ENCODE measurements at regions not wholly inside any gene's neighbourhood (a gene's known extent, or its start where the extent isn't known, plus 50 kb on each side); places are given as distances from the start of the nearest gene placed in this dataset.

- no peak overlapping the region for H2BK120ac ChIP-seq (ENCODE audit: low read depth, low read length)
- H3K36me3 ChIP-seq (ENCODE audit: control insufficient read depth, insufficient read depth, low read length) = no peaks in the 10 kb centered on the region
- no peaks in the 10 kb centered on the region for H3K79me1 ChIP-seq (ENCODE audit: low read depth in 1 of 2, low read length in 2 of 2)
- DNase-seq = no peak
- dilution Hi-C loops (cut with HindIII; ENCODE audit: low sequenced_read_pairs, unreplicated experiment) (no loop called here), in situ Hi-C loops (cut with MboI; ENCODE audit: low sequenced_read_pairs) (no loop called here), intact Hi-C loops (cut with micrococcal nuclease) (no loop called here)
- H3K27me3 ChIP-seq (ENCODE audit: control insufficient read depth, insufficient read depth, low read length) = no peaks in the 10 kb centered on the region
- no peak overlapping the region for H3K23ac ChIP-seq (ENCODE audit: low read depth, low read length)
- H3K56ac ChIP-seq (ENCODE audit: extremely low read depth, insufficient read depth, low read length) = no peak overlapping the region
- no TSS peak for BruUV-seq (replicated peaks)
- H3K4me2 ChIP-seq (ENCODE audit: low read depth, low read length) = no peak overlapping the region
- H3K9ac ChIP-seq (ENCODE audit: low read depth, low read length) = no peak overlapping the region
- H3K4me3 ChIP-seq (ENCODE audit: insufficient read depth, low read depth, low read length) = no peak overlapping the region
- no peak overlapping the region for H4K8ac ChIP-seq (ENCODE audit: low read depth in 2 of 2, low read length in 2 of 2)
- H2AK9ac ChIP-seq (replicated peaks; ENCODE audit: low read depth, low read length, poor library complexity) = no peak overlapping the region
- H3K27ac ChIP-seq (ENCODE audit: insufficient read depth, low read length) = no peak overlapping the region
- ChIA-PET POLR2A (ENCODE audit: unreplicated experiment) (no interaction called here), CTCF (no interaction called here)
- no peak for TF ChIP-seq ELK1 (IDR thresholded peaks at IDR 0.05; ENCODE audit: borderline replicate concordance, low read depth, low read length)
- no peak for TF ChIP-seq MAFK (IDR thresholded peaks at IDR 0.05; ENCODE audit: low read depth, low read length)
- no peak for TF ChIP-seq NFE2L2 (IDR thresholded peaks at IDR 0.05; ENCODE audit: low read depth, low read length)
- no peak for TF ChIP-seq MAZ (IDR thresholded peaks at IDR 0.05; ENCODE audit: borderline replicate concordance, low read depth, low read length)
- TF ChIP-seq SMC3 (IDR thresholded peaks at IDR 0.05; ENCODE audit: low read depth, low read length) = no peak
- TF ChIP-seq, protein P1, sequence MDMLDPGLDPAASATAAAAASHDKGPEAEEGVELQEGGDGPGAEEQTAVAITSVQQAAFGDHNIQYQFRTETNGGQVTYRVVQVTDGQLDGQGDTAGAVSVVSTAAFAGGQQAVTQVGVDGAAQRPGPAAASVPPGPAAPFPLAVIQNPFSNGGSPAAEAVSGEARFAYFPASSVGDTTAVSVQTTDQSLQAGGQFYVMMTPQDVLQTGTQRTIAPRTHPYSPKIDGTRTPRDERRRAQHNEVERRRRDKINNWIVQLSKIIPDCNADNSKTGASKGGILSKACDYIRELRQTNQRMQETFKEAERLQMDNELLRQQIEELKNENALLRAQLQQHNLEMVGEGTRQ (IDR thresholded peaks at IDR 0.05; ENCODE audit: low read depth, low read length) = no peak
- no peak for TF ChIP-seq RAD21 (IDR thresholded peaks at IDR 0.05; ENCODE audit: low read length)
- no peak for TF ChIP-seq BHLHE40 (IDR thresholded peaks at IDR 0.05; ENCODE audit: low read depth, low read length)
- TF ChIP-seq CTCF (conservative IDR thresholded peaks at IDR 0.05; ENCODE audit: low read depth, low read length) = no peak
- TF ChIP-seq CEBPB (IDR thresholded peaks at IDR 0.05; ENCODE audit: low read depth, low read length) = no peak
- TF ChIP-seq MXI1 (IDR thresholded peaks at IDR 0.05; ENCODE audit: borderline replicate concordance, low read depth, low read length) = no peak
- TF ChIP-seq FOS (IDR thresholded peaks at IDR 0.05; ENCODE audit: low read depth, low read length) = no peak
- TF ChIP-seq RCOR1 (IDR thresholded peaks at IDR 0.05; ENCODE audit: insufficient replicate concordance, low read length) = no peak
- TF ChIP-seq CHD1 (IDR thresholded peaks at IDR 0.05; ENCODE audit: low read depth, low read length) = no peak
- TF ChIP-seq RFX5 (IDR thresholded peaks at IDR 0.05; ENCODE audit: low read depth, low read length) = no peak
- no peak for TF ChIP-seq POLR2A (IDR thresholded peaks at IDR 0.05; ENCODE audit: low read depth, low read length)
- no peak overlapping the region for H3K4ac ChIP-seq (ENCODE audit: low read depth, low read length)
- no peak overlapping the region for H2BK15ac ChIP-seq (ENCODE audit: low read depth, low read length)
- no peak for ATAC-seq (ENCODE audit: low read depth)
- H2BK5ac ChIP-seq (ENCODE audit: low read depth, low read length, poor library complexity, severe bottlenecking) = no peak overlapping the region
- no peaks in the 10 kb centered on the region for H3K9me1 ChIP-seq (ENCODE audit: insufficient read depth, low read length)
- no peak overlapping the region for H2AK5ac ChIP-seq (ENCODE audit: low read depth, low read length)
- H3K14ac ChIP-seq (replicated peaks; ENCODE audit: low read depth, low read length) = no peak overlapping the region
- H3K4me1 ChIP-seq (ENCODE audit: control insufficient read depth, insufficient read depth, low read length) = no peaks in the 10 kb centered on the region
- H2AFZ ChIP-seq (replicated peaks; ENCODE audit: low read length, poor library complexity) = no peak overlapping the region
- H4K5ac ChIP-seq (ENCODE audit: low read depth, low read length) = no peak overlapping the region
- H3K9me3 ChIP-seq (ENCODE audit: control insufficient read depth, insufficient read depth, low read length) = peaks cover 3% of the 10 kb centered on the region; the same call in 1 of the 2 replicates
- H4K91ac ChIP-seq (ENCODE audit: insufficient read depth, low read depth, low read length) = no peak overlapping the region
- no peak overlapping the region for H2BK20ac ChIP-seq (ENCODE audit: low read depth, low read length)
- no CpG with 5 or more reads among the region's 2 CpGs for WGBS, 2 experiments (ENCODE audit: extremely low coverage in 2 of 2, insufficient read length in 1 of 2)
- H3K18ac ChIP-seq (ENCODE audit: low read depth, low read length) = no peak overlapping the region
- no peaks in the 10 kb centered on the region for H4K20me1 ChIP-seq (ENCODE audit: insufficient read depth, low read length)
Observed at GRCh38 chr17:54007855-54008254, 185.1 kb downstream of the KIF2B start.

All from IMR-90 (cell line).